Naive thymus-derived CD4-positive, alpha-beta T cell (primary cell): ENCODE measurements at regions not wholly inside any gene's neighbourhood (a gene's known extent, or its start where the extent isn't known, plus 50 kb on each side); places are given as distances from the start of the nearest gene placed in this dataset.

Experiments
- ATAC-seq: fragments of 150-1000 bp; cut with Tn5 transposase; 2 replicates; pipeline ENCODE4 v1.10.0; 2021; ENCODE audit warnings: mild to moderate bottlenecking, moderate library complexity
- CTCF ChIA-PET: fragments of 350-600 bp; sonication (Branson Sonifier 250); formaldehyde crosslinking; loops from one replicate; lab custom pipeline; 2021; ENCODE audit warnings: antibody characterized with exemption; lab: Charles Lee
- POLR2A ChIA-PET: fragments of 350-600 bp; sonication (Branson Sonifier 250); formaldehyde crosslinking; loops from one replicate; lab custom pipeline; 2021; ENCODE audit warnings: antibody characterized with exemption, inconsistent platforms; lab: Charles Lee
- DNase-seq, 9 donors: peaks; one replicate each; pipeline versions ENCODE4 v3.0.0 to v3.0.0-alpha.2; 2020 to 2022; ENCODE audit warnings: mixed read lengths in 1 of 9
- H3K27ac ChIP-seq: one replicate; pipeline ENCODE4 v1.7.0; 2013; ENCODE audit warnings: mild to moderate bottlenecking, low read depth, low read length, moderate library complexity
- H3K27me3 ChIP-seq, 2 donors: one replicate each; pipeline ENCODE4 v1.7.0; 2013; ENCODE audit warnings: low read length in 2 of 2, mild to moderate bottlenecking in 2 of 2, moderate library complexity in 2 of 2; ENCODE audit not compliant: control insufficient read depth in 2 of 2, insufficient read depth in 2 of 2
- H3K36me3 ChIP-seq, 3 experiments: 1 replicate in 2 of 3; 2 replicates in 1 of 3; pipeline ENCODE4 v1.7.0; 2013; ENCODE audit warnings: low read length in 3 of 3, mild to moderate bottlenecking in 3 of 3, moderate library complexity in 1 of 3; ENCODE audit not compliant: insufficient read depth in 3 of 3, control insufficient read depth in 2 of 3
- H3K4me1 ChIP-seq, 2 donors: one replicate each; pipeline ENCODE4 v1.7.0; 2013; ENCODE audit warnings: low read length in 2 of 2, mild to moderate bottlenecking in 2 of 2, moderate library complexity in 1 of 2; ENCODE audit not compliant: control insufficient read depth in 2 of 2, insufficient read depth in 2 of 2
- H3K4me3 ChIP-seq: 2 replicates; pipeline ENCODE4 v1.7.0; 2013; ENCODE audit warnings: mild to moderate bottlenecking, low read length
- H3K9me3 ChIP-seq, 3 experiments: 1 replicate in 2 of 3; 2 replicates in 1 of 3; pipeline ENCODE4 v1.7.0; 2013; ENCODE audit warnings: low read length in 3 of 3; ENCODE audit not compliant: control insufficient read depth in 2 of 3
- H3K27ac Mint-ChIP-seq, 9 donors: one replicate each; pipeline ENCODE4 v1.8.0; 2020 to 2022; ENCODE audit warnings: mixed read lengths in 9 of 9, mild to moderate bottlenecking in 8 of 9, moderate library complexity in 5 of 9, inconsistent platforms in 2 of 9
- H3K27me3 Mint-ChIP-seq, 5 donors: one replicate each; pipeline ENCODE4 v1.8.0; 2021 to 2022; ENCODE audit warnings: mixed read lengths in 5 of 5, mild to moderate bottlenecking in 1 of 5
- H3K36me3 Mint-ChIP-seq, 5 donors: one replicate each; pipeline ENCODE4 v1.8.0; 2020 to 2022; ENCODE audit warnings: mixed read lengths in 5 of 5, mild to moderate bottlenecking in 3 of 5, inconsistent platforms in 1 of 5
- H3K4me1 Mint-ChIP-seq, 7 donors: one replicate each; pipeline ENCODE4 v1.8.0; 2020 to 2022; ENCODE audit warnings: mixed read lengths in 7 of 7, mild to moderate bottlenecking in 3 of 7, inconsistent platforms in 1 of 7
- H3K4me3 Mint-ChIP-seq, 10 donors: one replicate each; pipeline ENCODE4 v1.8.0; 2020 to 2022; ENCODE audit warnings: mild to moderate bottlenecking in 10 of 10, mixed read lengths in 10 of 10, moderate library complexity in 6 of 10, inconsistent platforms in 2 of 10
- H3K9me3 Mint-ChIP-seq, 11 donors: one replicate each; pipeline ENCODE4 v1.8.0; 2020 to 2022; ENCODE audit warnings: mixed read lengths in 11 of 11, mild to moderate bottlenecking in 4 of 11, inconsistent platforms in 1 of 11, moderate library complexity in 1 of 11
- intact Hi-C, 2 donors: fragments of 100-400 bp; cut with micrococcal nuclease; formaldehyde crosslinking; loops; one replicate each; pipeline ENCODE4 v1.15.1; 2023

DNA sequence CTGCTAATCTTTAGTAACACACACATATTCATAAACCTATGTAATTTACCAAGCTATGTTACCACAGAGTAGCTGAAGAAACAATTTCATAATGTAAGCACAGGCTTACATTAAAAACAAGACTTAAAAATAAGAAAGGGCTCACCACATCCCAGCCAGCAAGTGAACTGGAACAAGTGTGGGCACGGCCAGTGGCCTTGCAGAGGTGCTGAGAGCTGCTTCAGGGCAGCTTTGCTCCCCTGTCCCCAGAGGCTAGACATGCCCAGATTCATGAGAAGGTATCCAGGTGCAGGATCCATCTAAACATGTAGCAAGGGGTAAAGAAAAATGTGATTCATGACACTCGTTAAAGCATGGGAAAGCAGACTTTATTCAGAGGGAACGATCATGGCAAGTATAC lies 62.0 kb upstream of the CKS2 start:
- DNase-seq, result no peak
- CTCF ChIA-PET, result no interaction called here
- Histone ChIP-seq H3K4me3 (no peak overlapping the region), H3K27me3 (no peaks in the 10 kb centered on the region), H3K9me3 (no peaks in the 10 kb centered on the region), H3K27ac (no peak overlapping the region), H3K36me3 (no peaks in the 10 kb centered on the region), H3K4me1 (no peaks in the 10 kb centered on the region)
- Mint-ChIP-seq H3K9me3 (peaks cover 0 to 8% (median 0%) of the 10 kb centered on the region in 11 donors), H3K4me3 (no peak overlapping the region), H3K27ac (no peak overlapping the region), H3K36me3 (peaks cover 0 to 6% (median 0%) of the 10 kb centered on the region in 5 donors), H3K4me1 (no peaks in the 10 kb centered on the region), H3K27me3 (peaks cover 0 to 12% (median 8%) of the 10 kb centered on the region in 5 donors)
- POLR2A ChIA-PET, result no interaction called here
- ATAC-seq, result no peak
- intact Hi-C loops, result no loop called here

DNA sequence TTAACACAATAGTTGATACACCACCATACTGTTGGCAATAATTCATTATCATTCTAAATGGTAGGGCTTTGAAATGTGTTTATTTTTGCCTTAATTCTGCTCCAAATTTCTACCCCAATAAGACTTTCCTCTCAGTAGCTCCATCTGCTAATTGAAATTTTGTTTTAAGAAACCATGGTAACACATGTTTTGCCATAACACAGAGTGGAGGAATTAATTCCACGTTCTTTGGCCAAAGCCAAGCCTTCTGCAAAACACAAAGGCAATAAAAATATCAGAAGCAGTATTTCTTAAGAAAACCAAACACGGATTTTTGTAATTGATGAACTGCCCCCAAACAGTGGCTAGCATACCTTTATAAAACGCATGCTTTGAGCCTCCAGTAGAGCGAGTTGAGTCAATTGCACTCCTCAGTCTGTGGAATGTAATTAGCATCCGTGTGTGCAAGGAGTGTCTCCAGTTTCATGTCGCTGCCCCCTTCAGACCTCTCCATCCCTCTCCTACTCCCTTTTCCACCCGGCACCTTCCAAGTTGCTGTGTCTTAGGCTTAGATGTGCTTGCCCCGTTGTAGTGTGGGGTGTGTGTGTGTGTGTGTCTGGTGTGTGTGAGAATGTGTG lies 58.2 kb upstream of the CKS2 start:
- H3K4me3 Mint-ChIP-seq, result no peak overlapping the region
- DNase-seq (no peak), ATAC-seq (no peak)
- H3K9me3 ChIP-seq, result no peaks in the 10 kb centered on the region
- intact Hi-C loops, result no loop called here
- peaks cover 0 to 8% (median 0%) of the 10 kb centered on the region in 11 donors for H3K9me3 Mint-ChIP-seq
- CTCF ChIA-PET, result no interaction called here
- H3K27me3 Mint-ChIP-seq, result peaks cover 0 to 6% (median 0%) of the 10 kb centered on the region in 5 donors
- no peaks in the 10 kb centered on the region for H3K4me1 Mint-ChIP-seq
- no peak overlapping the region for H3K27ac ChIP-seq
- H3K27me3 ChIP-seq, result no peaks in the 10 kb centered on the region
- H3K27ac Mint-ChIP-seq, result no peak overlapping the region
- no peaks in the 10 kb centered on the region for H3K36me3 ChIP-seq
- POLR2A ChIA-PET, result no interaction called here
- peaks cover 0 to 3% (median 0%) of the 10 kb centered on the region in 5 donors for H3K36me3 Mint-ChIP-seq
- no peaks in the 10 kb centered on the region for H3K4me1 ChIP-seq
- H3K4me3 ChIP-seq, result no peak overlapping the region

DNA sequence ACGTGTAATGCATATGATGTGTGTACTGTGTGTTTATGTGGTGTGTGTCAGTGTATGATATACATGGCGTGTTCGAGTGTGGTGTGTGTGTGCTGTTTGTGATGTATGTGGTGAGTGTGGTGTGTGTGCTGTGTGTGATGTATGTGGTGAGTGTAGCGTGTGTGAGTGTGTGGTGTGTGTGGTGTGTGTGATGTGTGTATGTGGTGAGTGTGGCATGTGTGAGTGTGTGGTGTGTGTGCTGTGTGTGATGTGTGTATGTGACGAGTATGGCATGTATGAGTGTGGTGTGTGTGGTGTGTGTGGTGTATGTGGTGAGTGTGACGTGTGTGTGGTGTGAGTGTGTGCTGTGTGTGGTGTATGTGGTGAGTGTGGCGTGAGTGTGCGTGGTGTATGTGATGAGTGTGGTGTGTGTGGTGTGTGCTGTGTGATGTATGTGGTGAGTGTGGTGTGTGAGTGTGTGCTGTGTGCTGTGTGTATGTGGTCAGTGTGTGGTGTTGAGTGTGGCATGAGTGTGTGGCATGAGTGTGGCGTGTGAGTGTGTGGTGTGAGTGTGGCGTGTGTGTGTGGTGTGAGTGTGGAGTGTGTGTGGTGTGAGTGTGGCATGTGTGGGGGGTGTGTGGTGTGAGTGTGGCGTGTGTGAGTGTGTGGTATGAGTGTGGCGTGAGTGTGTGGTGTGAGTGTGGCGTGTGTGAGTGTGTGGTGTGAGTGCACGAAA lies 56.8 kb upstream of the CKS2 start:
- ATAC-seq, result no peak
- no peaks in the 10 kb centered on the region for H3K36me3 ChIP-seq
- H3K36me3 Mint-ChIP-seq, result peaks cover 0 to 3% (median 0%) of the 10 kb centered on the region in 5 donors
- no peak overlapping the region for H3K27ac ChIP-seq
- peaks cover 0 to 8% (median 0%) of the 10 kb centered on the region in 11 donors for H3K9me3 Mint-ChIP-seq
- no peaks in the 10 kb centered on the region for H3K9me3 ChIP-seq
- H3K27ac Mint-ChIP-seq, result no peak overlapping the region
- CTCF ChIA-PET, result no interaction called here
- intact Hi-C loops, result no loop called here
- no peak for DNase-seq
- no peaks in the 10 kb centered on the region for H3K27me3 ChIP-seq
- H3K4me3 ChIP-seq, result no peak overlapping the region
- H3K4me1 ChIP-seq, result no peaks in the 10 kb centered on the region
- no peak overlapping the region for H3K4me3 Mint-ChIP-seq
- POLR2A ChIA-PET, result no interaction called here
- H3K4me1 Mint-ChIP-seq, result no peaks in the 10 kb centered on the region
- H3K27me3 Mint-ChIP-seq, result no peaks in the 10 kb centered on the region

DNA sequence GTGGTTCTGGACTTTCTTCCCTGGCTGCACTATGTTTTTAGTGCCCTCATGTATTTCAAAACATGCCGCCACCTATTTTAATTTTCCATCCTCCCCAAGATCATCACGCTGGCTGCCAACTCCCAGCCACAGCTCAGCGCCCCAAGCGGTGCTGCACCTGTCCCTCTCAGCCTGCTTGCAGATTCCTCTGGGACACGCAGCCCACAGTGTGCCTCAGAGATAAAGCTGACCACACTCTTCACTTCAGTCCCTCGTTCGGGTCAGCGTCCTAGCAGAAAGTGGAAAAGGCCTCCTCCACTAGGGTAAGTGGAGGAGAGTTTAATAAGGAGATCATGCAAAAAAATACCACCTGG lies 56.2 kb upstream of the CKS2 start:
- no peak overlapping the region for H3K27ac Mint-ChIP-seq
- no peaks in the 10 kb centered on the region for H3K27me3 ChIP-seq
- no peak overlapping the region for H3K4me3 Mint-ChIP-seq
- intact Hi-C loops, result no loop called here
- no peak overlapping the region for H3K27ac ChIP-seq
- no peaks in the 10 kb centered on the region for H3K9me3 ChIP-seq
- no peak overlapping the region for H3K4me3 ChIP-seq
- H3K36me3 ChIP-seq, result no peaks in the 10 kb centered on the region
- H3K4me1 ChIP-seq, result no peaks in the 10 kb centered on the region
- H3K27me3 Mint-ChIP-seq, result no peaks in the 10 kb centered on the region
- CTCF ChIA-PET, result no interaction called here
- H3K36me3 Mint-ChIP-seq, result peaks cover 0 to 3% (median 0%) of the 10 kb centered on the region in 5 donors
- peaks cover 0 to 8% (median 0%) of the 10 kb centered on the region in 11 donors for H3K9me3 Mint-ChIP-seq
- POLR2A ChIA-PET, result no interaction called here
- H3K4me1 Mint-ChIP-seq, result no peaks in the 10 kb centered on the region
- ATAC-seq (no peak), DNase-seq (no peak)

DNA sequence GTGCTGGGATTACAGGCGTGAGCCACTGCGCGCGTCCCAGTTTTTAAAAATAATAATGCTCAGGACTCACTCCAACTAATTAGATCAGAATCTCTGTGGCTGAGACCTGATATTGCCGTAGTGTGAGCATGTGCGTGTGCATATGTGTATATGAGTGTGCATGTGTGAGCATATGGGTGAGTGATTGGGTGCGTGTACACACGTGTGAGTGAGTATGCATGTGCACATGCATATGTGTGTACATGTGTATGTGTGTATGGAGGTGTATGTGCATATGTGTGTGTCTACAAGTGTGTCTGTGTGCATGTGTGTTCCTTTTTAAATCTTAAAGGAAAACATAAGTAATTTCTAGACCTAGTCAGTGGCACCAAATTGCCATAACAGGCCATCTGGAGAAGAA lies 54.8 kb upstream of the CKS2 start:
- Histone ChIP-seq H3K27me3 (no peaks in the 10 kb centered on the region), H3K27ac (no peak overlapping the region), H3K4me3 (no peak overlapping the region), H3K4me1 (no peaks in the 10 kb centered on the region), H3K36me3 (no peaks in the 10 kb centered on the region), H3K9me3 (no peaks in the 10 kb centered on the region)
- POLR2A ChIA-PET, result no interaction called here
- DNase-seq (no peak), ATAC-seq (no peak)
- no peaks in the 10 kb centered on the region for H3K27me3 Mint-ChIP-seq
- H3K27ac Mint-ChIP-seq, result no peak overlapping the region
- no peak overlapping the region for H3K4me3 Mint-ChIP-seq
- CTCF ChIA-PET, result no interaction called here
- intact Hi-C loops, result no loop called here
- H3K9me3 Mint-ChIP-seq, result peaks cover 0 to 8% (median 0%) of the 10 kb centered on the region in 11 donors
- H3K4me1 Mint-ChIP-seq, result no peaks in the 10 kb centered on the region
- H3K36me3 Mint-ChIP-seq, result peaks cover 0 to 3% (median 0%) of the 10 kb centered on the region in 5 donors

DNA sequence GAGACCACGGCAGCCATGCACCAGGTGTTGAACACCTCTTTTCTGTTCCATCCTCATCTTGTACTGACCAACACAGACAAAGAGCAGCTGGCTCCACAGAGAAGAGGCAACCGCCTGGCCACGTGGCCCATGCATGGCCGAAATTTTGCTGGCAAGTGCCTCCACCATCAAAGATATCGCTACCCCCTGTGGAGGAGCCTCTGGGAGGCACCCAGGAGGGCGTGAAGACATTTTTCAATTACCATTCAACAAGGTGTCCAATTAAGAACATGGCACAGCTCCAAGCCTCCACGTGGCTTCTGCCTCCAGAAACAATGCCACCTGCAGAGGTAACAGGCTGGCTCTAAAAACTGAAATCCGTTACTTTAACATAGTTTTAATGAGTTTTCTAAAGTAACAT lies 54.4 kb upstream of the CKS2 start:
- H3K27me3 ChIP-seq, result no peaks in the 10 kb centered on the region
- intact Hi-C loops, result no loop called here
- Mint-ChIP-seq H3K36me3 (peaks cover 0 to 3% (median 0%) of the 10 kb centered on the region in 5 donors), H3K9me3 (peaks cover 0 to 8% (median 0%) of the 10 kb centered on the region in 11 donors), H3K4me3 (no peak overlapping the region), H3K27ac (no peak overlapping the region), H3K27me3 (no peaks in the 10 kb centered on the region), H3K4me1 (no peaks in the 10 kb centered on the region)
- ChIA-PET CTCF (no interaction called here), POLR2A (no interaction called here)
- H3K4me3 ChIP-seq, result no peak overlapping the region
- DNase-seq (no peak), ATAC-seq (no peak)
- H3K27ac ChIP-seq, result no peak overlapping the region
- no peaks in the 10 kb centered on the region for H3K36me3 ChIP-seq
- no peaks in the 10 kb centered on the region for H3K9me3 ChIP-seq
- H3K4me1 ChIP-seq, result no peaks in the 10 kb centered on the region

DNA sequence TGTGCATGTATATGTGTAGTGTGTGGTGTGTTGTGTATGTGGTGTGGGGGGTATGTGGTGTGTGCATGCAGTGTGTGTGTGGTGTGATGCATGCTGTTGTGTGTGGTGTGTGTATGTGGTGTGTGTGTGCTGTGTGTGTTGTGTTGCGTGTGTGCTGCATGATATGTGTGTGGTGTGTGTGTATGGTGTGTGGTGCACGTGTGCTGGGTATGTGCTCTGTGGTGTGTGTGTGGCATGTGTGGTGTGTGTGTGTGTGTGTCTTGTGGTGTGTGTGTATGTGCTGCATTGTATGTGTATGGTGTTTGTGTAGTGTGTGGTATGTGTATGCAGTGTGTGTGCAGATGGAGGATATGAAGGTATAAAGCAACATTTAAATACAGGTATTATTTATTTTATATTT lies 50.5 kb upstream of the CKS2 start:
- Histone ChIP-seq H3K27ac (no peak overlapping the region), H3K27me3 (no peaks in the 10 kb centered on the region), H3K36me3 (no peaks in the 10 kb centered on the region), H3K4me1 (no peaks in the 10 kb centered on the region), H3K9me3 (no peaks in the 10 kb centered on the region), H3K4me3 (no peak overlapping the region)
- CTCF ChIA-PET, result no interaction called here
- no peak overlapping the region for H3K4me3 Mint-ChIP-seq
- intact Hi-C loops, result no loop called here
- ATAC-seq (no peak), DNase-seq (no peak)
- H3K27me3 Mint-ChIP-seq, result peaks cover 0 to 7% (median 0%) of the 10 kb centered on the region in 5 donors
- no peaks in the 10 kb centered on the region for H3K4me1 Mint-ChIP-seq
- no peaks in the 10 kb centered on the region for H3K36me3 Mint-ChIP-seq
- POLR2A ChIA-PET, result no interaction called here
- no peak overlapping the region for H3K27ac Mint-ChIP-seq
- peaks cover 0 to 2% (median 0%) of the 10 kb centered on the region in 11 donors for H3K9me3 Mint-ChIP-seq
